ENCODE measurements at regions not wholly inside any gene's neighbourhood (a gene's known extent, or its start where the extent isn't known, plus 50 kb on each side); places are given as distances from the start of the nearest gene placed in this dataset.

DNA sequence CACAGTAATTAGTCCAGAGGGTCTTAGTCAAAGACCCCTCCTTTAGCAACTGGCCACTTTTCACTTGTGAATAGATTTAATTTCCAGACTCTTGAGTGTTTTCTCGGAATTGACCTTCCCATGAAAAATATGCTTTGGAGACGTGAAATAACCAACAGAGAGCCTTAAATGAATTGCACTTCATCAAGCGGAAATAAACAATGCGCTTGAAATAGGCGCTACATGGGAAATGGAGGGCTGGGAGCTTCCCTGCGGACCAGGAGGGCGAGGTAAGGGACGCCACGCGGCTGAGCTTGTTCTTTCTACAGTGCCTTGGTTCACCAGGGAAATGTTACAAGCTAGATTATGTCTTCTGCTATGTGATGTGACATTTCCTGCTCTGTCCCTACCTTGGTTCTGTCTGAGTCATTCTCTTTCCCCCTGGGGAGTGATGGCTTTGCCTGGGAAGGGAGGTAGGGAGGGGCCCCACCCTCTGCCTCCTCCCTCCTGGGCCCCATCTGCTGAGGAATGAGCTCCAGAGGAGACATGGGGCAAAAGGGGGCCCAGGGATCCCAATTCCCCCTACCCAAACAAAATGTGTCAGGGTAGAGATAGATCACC lies 619.3 kb downstream of the PTPRU start:
- TF ChIP-seq EP300 (IDR thresholded peaks at IDR 0.05) (no peak), CTCF (IDR thresholded peaks at IDR 0.05) (no peak)
